ENCODE measurements at regions not wholly inside any gene's neighbourhood (a gene's known extent, or its start where the extent isn't known, plus 50 kb on each side); places are given as distances from the start of the nearest gene placed in this dataset.

- TF ChIP-seq ATF2 (tag by site-specific recombination; IDR thresholded peaks at IDR 0.05; ENCODE audit: low read depth) (no peak), ZNF350 (tag by site-specific recombination; IDR thresholded peaks at IDR 0.05) (no peak), ZBTB48 (tag by site-specific recombination; IDR thresholded peaks at IDR 0.05) (no peak), ZNF391 (tag by site-specific recombination; IDR thresholded peaks at IDR 0.05; ENCODE audit: borderline replicate concordance, low read depth) (no peak), ZNF76 (tag by site-specific recombination; IDR thresholded peaks at IDR 0.05; ENCODE audit: borderline replicate concordance, low read depth) (peak; percentile 54; the same call in 1 of the 2 replicates), ZBTB11 (tag by site-specific recombination; conservative IDR thresholded peaks at IDR 0.05; ENCODE audit: low read depth) (no peak), ZNF585B (tag by site-specific recombination; IDR thresholded peaks at IDR 0.05) (no peak), ZNF514 (tag by site-specific recombination; IDR thresholded peaks at IDR 0.05) (no peak), KLF8 (tag by site-specific recombination; IDR thresholded peaks at IDR 0.05) (peak; percentile 43; the same call in 1 of the 2 replicates), ZNF280C (tag by site-specific recombination; IDR thresholded peaks at IDR 0.05) (no peak), ZBTB44 (tag by site-specific recombination; IDR thresholded peaks at IDR 0.05) (peak; percentile 44; the same call in 1 of the 2 replicates), EGR2 (tag by site-specific recombination; IDR thresholded peaks at IDR 0.05; ENCODE audit: low read depth) (no peak), ZNF426 (tag by site-specific recombination; IDR thresholded peaks at IDR 0.05) (no peak), ZNF335 (tag by site-specific recombination; conservative IDR thresholded peaks at IDR 0.05) (no peak), ZNF214 (tag by site-specific recombination; IDR thresholded peaks at IDR 0.05; ENCODE audit: borderline replicate concordance) (no peak), PATZ1 (tag by site-specific recombination; IDR thresholded peaks at IDR 0.05) (peak; percentile 42; the same call in 1 of the 2 replicates), ZNF23 (tag by site-specific recombination; IDR thresholded peaks at IDR 0.05; ENCODE audit: borderline replicate concordance) (no peak), ZNF645 (tag by site-specific recombination; IDR thresholded peaks at IDR 0.05) (no peak), KLF1 (tag by site-specific recombination; IDR thresholded peaks at IDR 0.05) (peak; percentile 80), ZNF223 (tag by site-specific recombination; IDR thresholded peaks at IDR 0.05) (no peak), ZNF48 (tag by site-specific recombination; IDR thresholded peaks at IDR 0.05) (no peak), ZNF16 (tag by site-specific recombination; IDR thresholded peaks at IDR 0.05; ENCODE audit: low read depth) (no peak), ZNF623 (tag by site-specific recombination; IDR thresholded peaks at IDR 0.05) (no peak), HOXC10 (CRISPR knock-in tag; IDR thresholded peaks at IDR 0.05) (no peak), YY1 (tag by site-specific recombination; IDR thresholded peaks at IDR 0.05) (no peak)
Measured at GRCh38 chr6:15952231-15953151, 176.4 kb upstream of the MYLIP start (continued).
